ENCODE measurements at regions not wholly inside any gene's neighbourhood (a gene's known extent, or its start where the extent isn't known, plus 50 kb on each side); places are given as distances from the start of the nearest gene placed in this dataset.

GRCh38 chrX:43581888-43582539 is 74.1 kb upstream of the MAOA start:
- DNase-seq (ENCODE audit: low spot score), result no peak

DNA sequence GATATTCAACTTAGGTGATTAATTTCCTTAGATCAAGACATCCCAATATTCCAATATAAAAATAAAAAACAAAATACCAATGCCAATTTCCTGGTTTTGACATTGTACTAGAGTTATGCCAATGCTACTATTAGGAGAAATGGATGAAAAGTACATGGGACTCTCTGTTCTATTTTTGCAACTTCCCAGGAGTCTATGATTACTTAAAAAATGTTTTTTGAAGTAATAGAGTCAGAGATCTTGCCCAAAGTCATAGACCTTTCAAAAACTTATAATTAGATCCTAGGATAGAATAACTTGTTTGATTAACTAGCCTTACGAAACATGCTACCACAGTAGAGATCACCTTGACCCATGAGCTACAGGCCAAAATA is 73.6 kb upstream of the MAOA start:
- DNase-seq (ENCODE audit: low spot score), result no peak

DNA sequence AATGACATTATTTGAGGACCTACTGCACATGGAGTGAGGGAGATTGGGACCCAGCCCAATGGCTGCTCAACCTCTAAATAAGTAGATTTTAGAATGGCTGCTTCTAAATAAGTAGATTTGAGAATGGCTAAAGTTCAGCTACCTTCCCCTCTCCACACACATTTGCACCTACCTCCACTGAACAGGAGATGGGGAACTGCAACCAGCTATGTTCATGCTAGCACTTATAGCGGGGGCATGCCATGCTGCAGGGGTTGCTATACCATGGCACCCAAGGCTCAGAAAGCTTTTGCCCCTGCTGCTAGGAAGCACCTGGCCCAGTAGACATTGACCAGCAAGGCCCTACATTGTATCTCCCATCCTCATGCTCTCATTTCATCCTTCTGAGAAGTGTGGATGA is 70.2 kb upstream of the MAOA start:
- no peak for DNase-seq (ENCODE audit: low spot score)

DNA sequence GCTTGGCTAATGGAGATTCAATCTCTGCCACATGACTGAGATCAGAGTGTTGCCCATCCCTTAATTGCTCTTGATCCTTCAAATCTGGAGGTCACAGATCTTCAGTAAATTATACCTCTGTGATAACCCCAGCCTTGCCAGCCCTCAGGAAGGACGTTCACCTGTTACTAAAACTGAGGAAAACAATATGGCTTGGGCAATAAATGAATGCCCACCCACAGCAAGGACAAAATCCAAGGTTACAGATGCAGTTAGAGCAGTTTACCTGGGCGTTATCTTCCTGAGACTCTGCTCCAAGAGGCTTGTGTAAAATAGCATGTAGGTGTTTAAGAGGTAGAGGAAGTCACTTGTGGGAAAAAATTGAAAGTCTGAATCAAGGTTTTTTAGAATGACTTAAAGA is 69.3 kb upstream of the MAOA start:
- no peak for DNase-seq (ENCODE audit: low spot score)

GRCh38 chrX:43589735-43590134 is 66.4 kb upstream of the MAOA start:
- DNase-seq (ENCODE audit: low spot score), result no peak

GRCh38 chrX:43590150-43590549 is 65.9 kb upstream of the MAOA start:
- no peak for DNase-seq (ENCODE audit: low spot score)

GRCh38 chrX:43592597-43592996 is 63.5 kb upstream of the MAOA start:
- DNase-seq (ENCODE audit: low spot score), result no peak

- DNase-seq (ENCODE audit: low spot score), result no peak
These were observed 60.2 kb upstream of the MAOA start for GRCh38 chrX:43595931-43596330.

GRCh38 chrX:43604753-43605152 is 51.3 kb upstream of the MAOA start:
- no peak for DNase-seq (ENCODE audit: low spot score)

GRCh38 chrX:43605351-43605750 is 50.7 kb upstream of the MAOA start:
- no peak for DNase-seq (ENCODE audit: low spot score)
